Right kidney (tissue), 1 donor: ENCODE measurements at regions not wholly inside any gene's neighbourhood (a gene's known extent, or its start where the extent isn't known, plus 50 kb on each side); places are given as distances from the start of the nearest gene placed in this dataset.

ENCODE experiments used
- DNase-seq: peaks from one replicate; pipeline ENCODE4 v3.0.0-alpha.2; 2016

GRCh38 chr11:45554230-45554967, 111.0 kb downstream of the CHST1 start:
- no peak for DNase-seq

GRCh38 chr11:45553383-45553936, 112.0 kb downstream of the CHST1 start:
- DNase-seq = no peak

GRCh38 chr11:45551191-45551713, 114.2 kb downstream of the CHST1 start:
- no peak for DNase-seq

GRCh38 chr11:45549257-45549656, 116.2 kb downstream of the CHST1 start:
- no peak for DNase-seq

- no peak for DNase-seq
Measured at GRCh38 chr11:45546366-45546765, 119.1 kb downstream of the CHST1 start.

- no peak for DNase-seq
Measured at GRCh38 chr11:45544826-45545225, 120.6 kb downstream of the CHST1 start.

GRCh38 chr11:45543808-45544422, 121.5 kb downstream of the CHST1 start:
- no peak for DNase-seq

- DNase-seq = no peak
Measured at GRCh38 chr11:45543081-45543480, 122.3 kb downstream of the CHST1 start.

GRCh38 chr11:45541693-45542434, 123.6 kb downstream of the CHST1 start:
- no peak for DNase-seq

GRCh38 chr11:45538939-45539338, 126.5 kb downstream of the CHST1 start:
- no peak for DNase-seq

GRCh38 chr11:45538363-45538762, 127.1 kb downstream of the CHST1 start:
- DNase-seq = no peak

- no peak for DNase-seq
Measured at GRCh38 chr11:45537614-45538013, 127.8 kb downstream of the CHST1 start.

GRCh38 chr11:45535033-45535432, 130.4 kb downstream of the CHST1 start:
- no peak for DNase-seq

- DNase-seq = no peak
Measured at GRCh38 chr11:45534132-45534531, 131.3 kb downstream of the CHST1 start.

GRCh38 chr11:45532546-45532945, 132.9 kb downstream of the CHST1 start:
- DNase-seq = no peak

- DNase-seq = no peak
Measured at GRCh38 chr11:45530776-45531175, 134.6 kb downstream of the CHST1 start.

- no peak for DNase-seq
Measured at GRCh38 chr11:45530111-45530510, 135.3 kb downstream of the CHST1 start.

GRCh38 chr11:45528435-45528834, 137.0 kb downstream of the CHST1 start:
- DNase-seq = no peak

- DNase-seq = no peak
Measured at GRCh38 chr11:45527898-45528297, 137.5 kb downstream of the CHST1 start.

- no peak for DNase-seq
Measured at GRCh38 chr11:45525393-45525792, 140.0 kb downstream of the CHST1 start.

GRCh38 chr11:45523760-45524159, 141.7 kb downstream of the CHST1 start:
- no peak for DNase-seq

GRCh38 chr11:45518833-45519535, 146.4 kb downstream of the CHST1 start:
- DNase-seq = no peak
